HUES64 (cell line): ENCODE measurements at regions not wholly inside any gene's neighbourhood (a gene's known extent, or its start where the extent isn't known, plus 50 kb on each side); places are given as distances from the start of the nearest gene placed in this dataset.

Experiments used
- H3K27ac ChIP-seq: 2 replicates; pipeline ENCODE4 v1.7.0; 2013; ENCODE audit warnings: low read depth, low read length, inconsistent platforms
- H3K27me3 ChIP-seq: 2 replicates; pipeline ENCODE4 v1.6.1; 2013; ENCODE audit warnings: mild to moderate bottlenecking, low read length; ENCODE audit not compliant: insufficient read depth
- H3K36me3 ChIP-seq: 2 replicates; pipeline ENCODE4 v1.6.1; 2013; ENCODE audit warnings: mild to moderate bottlenecking, low read length; ENCODE audit not compliant: insufficient read depth
- H3K4me1 ChIP-seq: 2 replicates; pipeline ENCODE4 v1.6.1; 2013; ENCODE audit warnings: mild to moderate bottlenecking, low read length, moderate library complexity; ENCODE audit not compliant: insufficient read depth
- H3K4me3 ChIP-seq: 2 replicates; pipeline ENCODE4 v1.5.1; 2013; ENCODE audit warnings: mild to moderate bottlenecking, low read length, moderate library complexity
- H3K9ac ChIP-seq: 2 replicates; pipeline ENCODE4 v1.6.1; 2013; ENCODE audit warnings: mild to moderate bottlenecking, low read depth, low read length
- H3K9me3 ChIP-seq: 2 replicates; pipeline ENCODE4 v1.6.1; 2013; ENCODE audit warnings: low read depth, low read length; ENCODE audit not compliant: insufficient read depth
- whole genome bisulfite sequencing: fragments of 150-250, 120-280 bp; methylation state at CpG from one replicate; pipeline ENCODE4 v1.1.7; 2013; ENCODE audit warnings: missing lambda C conversion rate; 5-methylcytosine and 5-hydroxymethylcytosine counted together

- Histone ChIP-seq H3K9ac (no peak overlapping the region), H3K9me3 (no peaks in the 10 kb centered on the region)
- 100% methylated on average over 2 of the region's 2 CpGs for WGBS
These were observed 340.4 kb upstream of the SEMA6A start for GRCh38 chr5:116914869-116915504.

GRCh38 chr5:116912221-116912620, 337.6 kb upstream of the SEMA6A start:
- Histone ChIP-seq H3K36me3 (no peaks in the 10 kb centered on the region), H3K9ac (no peak overlapping the region), H3K27ac (no peak overlapping the region), H3K4me3 (no peak overlapping the region), H3K4me1 (no peaks in the 10 kb centered on the region), H3K9me3 (no peaks in the 10 kb centered on the region), H3K27me3 (no peaks in the 10 kb centered on the region)
- WGBS, result 100% methylated on average over 1 of the region's 1 CpG

More at GRCh38 chr5:116914869-116915504, 340.4 kb upstream of the SEMA6A start:
- H3K27me3 ChIP-seq, result no peaks in the 10 kb centered on the region
- H3K36me3 ChIP-seq, result no peaks in the 10 kb centered on the region
- no peak overlapping the region for H3K27ac ChIP-seq
- no peak overlapping the region for H3K4me3 ChIP-seq
- H3K4me1 ChIP-seq, result no peaks in the 10 kb centered on the region

GRCh38 chr5:116911074-116911473, 336.5 kb upstream of the SEMA6A start:
- H3K4me1 ChIP-seq, result no peaks in the 10 kb centered on the region
- H3K4me3 ChIP-seq, result no peak overlapping the region
- H3K27ac ChIP-seq, result no peak overlapping the region
- 100% methylated on average over 1 of the region's 1 CpG for WGBS
- no peak overlapping the region for H3K9ac ChIP-seq
- no peaks in the 10 kb centered on the region for H3K36me3 ChIP-seq
- H3K9me3 ChIP-seq, result no peaks in the 10 kb centered on the region
- no peaks in the 10 kb centered on the region for H3K27me3 ChIP-seq

GRCh38 chr5:116908537-116908936, 333.9 kb upstream of the SEMA6A start:
- Histone ChIP-seq H3K36me3 (no peaks in the 10 kb centered on the region), H3K27ac (no peak overlapping the region), H3K9me3 (no peaks in the 10 kb centered on the region), H3K4me1 (no peaks in the 10 kb centered on the region), H3K9ac (no peak overlapping the region), H3K4me3 (no peak overlapping the region), H3K27me3 (no peaks in the 10 kb centered on the region)
- no CpG with 5 or more reads among the region's 1 CpG for WGBS

- H3K36me3 ChIP-seq, result no peaks in the 10 kb centered on the region
These were observed 331.3 kb upstream of the SEMA6A start for GRCh38 chr5:116905885-116906284.

GRCh38 chr5:116900793-116901192, 326.2 kb upstream of the SEMA6A start:
- Histone ChIP-seq H3K27ac (no peak overlapping the region), H3K27me3 (no peaks in the 10 kb centered on the region), H3K9ac (no peak overlapping the region), H3K36me3 (no peaks in the 10 kb centered on the region), H3K4me3 (no peak overlapping the region), H3K4me1 (no peaks in the 10 kb centered on the region), H3K9me3 (no peaks in the 10 kb centered on the region)
- 75% methylated on average over 1 of the region's 1 CpG for WGBS

More at GRCh38 chr5:116905885-116906284, 331.3 kb upstream of the SEMA6A start:
- Histone ChIP-seq H3K27ac (no peak overlapping the region), H3K9me3 (no peaks in the 10 kb centered on the region), H3K4me3 (no peak overlapping the region), H3K4me1 (no peaks in the 10 kb centered on the region), H3K9ac (no peak overlapping the region), H3K27me3 (no peaks in the 10 kb centered on the region)
- WGBS, result 96% methylated on average over 3 of the region's 3 CpGs

- H3K4me1 ChIP-seq, result no peaks in the 10 kb centered on the region
- H3K27ac ChIP-seq, result no peak overlapping the region
- H3K36me3 ChIP-seq, result no peaks in the 10 kb centered on the region
- H3K27me3 ChIP-seq, result no peaks in the 10 kb centered on the region
- H3K9ac ChIP-seq, result no peak overlapping the region
- WGBS, result 96% methylated on average over 2 of the region's 2 CpGs
- H3K9me3 ChIP-seq, result no peaks in the 10 kb centered on the region
- H3K4me3 ChIP-seq, result no peak overlapping the region
These were observed 324.3 kb upstream of the SEMA6A start for GRCh38 chr5:116898917-116899316.

- 93% methylated on average over 3 of the region's 3 CpGs for WGBS
- Histone ChIP-seq H3K27me3 (no peaks in the 10 kb centered on the region), H3K9ac (no peak overlapping the region), H3K9me3 (no peaks in the 10 kb centered on the region), H3K27ac (no peak overlapping the region), H3K4me1 (no peaks in the 10 kb centered on the region), H3K36me3 (no peaks in the 10 kb centered on the region), H3K4me3 (no peak overlapping the region)
These were observed 322.7 kb upstream of the SEMA6A start for GRCh38 chr5:116897291-116897690.

- Histone ChIP-seq H3K27ac (no peak overlapping the region), H3K4me3 (no peak overlapping the region), H3K27me3 (no peaks in the 10 kb centered on the region), H3K9me3 (no peaks in the 10 kb centered on the region), H3K9ac (no peak overlapping the region), H3K36me3 (no peaks in the 10 kb centered on the region), H3K4me1 (no peaks in the 10 kb centered on the region)
These were observed 321.4 kb upstream of the SEMA6A start for GRCh38 chr5:116896001-116896400.

GRCh38 chr5:116892993-116893392, 318.4 kb upstream of the SEMA6A start:
- Histone ChIP-seq H3K4me1 (peaks cover 7% of the 10 kb centered on the region; the same call in 1 of the 2 replicates), H3K9ac (no peak overlapping the region), H3K27ac (no peak overlapping the region), H3K9me3 (no peaks in the 10 kb centered on the region), H3K27me3 (no peaks in the 10 kb centered on the region), H3K36me3 (no peaks in the 10 kb centered on the region), H3K4me3 (no peak overlapping the region)

GRCh38 chr5:116887104-116887503, 312.5 kb upstream of the SEMA6A start:
- no peak overlapping the region for H3K4me3 ChIP-seq
- H3K9ac ChIP-seq, result no peak overlapping the region
- 80% methylated on average over 1 of the region's 1 CpG for WGBS
- H3K36me3 ChIP-seq, result no peaks in the 10 kb centered on the region
- H3K27me3 ChIP-seq, result no peaks in the 10 kb centered on the region
- no peak overlapping the region for H3K27ac ChIP-seq
- no peaks in the 10 kb centered on the region for H3K9me3 ChIP-seq
- H3K4me1 ChIP-seq, result peaks cover 7% of the 10 kb centered on the region; the same call in 1 of the 2 replicates

- Histone ChIP-seq H3K9ac (no peak overlapping the region), H3K27ac (no peak overlapping the region), H3K4me3 (no peak overlapping the region), H3K9me3 (no peaks in the 10 kb centered on the region), H3K36me3 (no peaks in the 10 kb centered on the region), H3K4me1 (peaks cover 7% of the 10 kb centered on the region; the same call in 1 of the 2 replicates), H3K27me3 (no peaks in the 10 kb centered on the region)
These were observed 311.2 kb upstream of the SEMA6A start for GRCh38 chr5:116885825-116886224.
